Panc1 (cell line): ENCODE measurements at regions not wholly inside any gene's neighbourhood (a gene's known extent, or its start where the extent isn't known, plus 50 kb on each side); places are given as distances from the start of the nearest gene placed in this dataset.

ENCODE experiments used
- POLR2AphosphoS5 ChIP-seq: IDR thresholded peaks from 2 replicates; pipeline ENCODE4 v1.6.1; 2012; ENCODE audit warnings: mild to moderate bottlenecking, low read depth, low read length, moderate library complexity
- SIN3A ChIP-seq: IDR thresholded peaks from 2 replicates; pipeline ENCODE4 v1.6.1; 2012; ENCODE audit warnings: low read depth, mild to moderate bottlenecking, low read length, moderate library complexity, borderline replicate concordance; ENCODE audit not compliant: insufficient read depth
- TCF7L2 ChIP-seq: IDR thresholded peaks from 2 replicates; pipeline ENCODE4 v1.6.1; 2011; ENCODE audit warnings: mild to moderate bottlenecking, low read depth, low read length, inconsistent platforms
- TF ChIP-seq, protein P1 (sequence below): fragments of 450-650 bp; IDR thresholded peaks from 2 replicates; pipeline ENCODE4 v1.5.1; 2017; ENCODE audit warnings: mild to moderate bottlenecking
- TF ChIP-seq, protein P2 (sequence below), 2 experiments: IDR thresholded peaks; 2 replicates each; pipeline ENCODE4 v1.6.1; 2011 to 2012; ENCODE audit warnings: low read depth in 2 of 2, control low read depth in 1 of 2, low read length in 1 of 2, mild to moderate bottlenecking in 1 of 2, moderate library complexity in 1 of 2; ENCODE audit not compliant: insufficient read depth in 1 of 2

DNA sequence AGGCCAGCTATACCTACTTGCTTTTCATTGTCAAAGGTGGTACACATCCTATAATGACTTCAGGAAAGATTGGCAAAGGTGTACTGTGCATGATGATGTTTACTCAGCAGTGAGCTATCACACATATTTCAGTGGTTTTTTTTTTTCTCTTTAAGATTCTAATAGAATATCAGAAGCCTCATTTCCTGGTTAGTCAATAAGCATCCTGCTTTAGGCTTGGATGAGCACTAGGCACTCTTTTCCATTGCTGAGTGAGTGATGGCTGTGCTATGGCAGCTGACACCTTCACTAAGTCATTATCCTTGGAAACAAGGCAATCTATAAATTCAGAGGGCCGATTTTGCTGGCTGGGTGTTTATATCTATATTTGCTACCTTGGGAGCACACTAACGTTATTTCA, 161.1 kb upstream of the RASSF8 start:
- TF ChIP-seq, protein P1, sequence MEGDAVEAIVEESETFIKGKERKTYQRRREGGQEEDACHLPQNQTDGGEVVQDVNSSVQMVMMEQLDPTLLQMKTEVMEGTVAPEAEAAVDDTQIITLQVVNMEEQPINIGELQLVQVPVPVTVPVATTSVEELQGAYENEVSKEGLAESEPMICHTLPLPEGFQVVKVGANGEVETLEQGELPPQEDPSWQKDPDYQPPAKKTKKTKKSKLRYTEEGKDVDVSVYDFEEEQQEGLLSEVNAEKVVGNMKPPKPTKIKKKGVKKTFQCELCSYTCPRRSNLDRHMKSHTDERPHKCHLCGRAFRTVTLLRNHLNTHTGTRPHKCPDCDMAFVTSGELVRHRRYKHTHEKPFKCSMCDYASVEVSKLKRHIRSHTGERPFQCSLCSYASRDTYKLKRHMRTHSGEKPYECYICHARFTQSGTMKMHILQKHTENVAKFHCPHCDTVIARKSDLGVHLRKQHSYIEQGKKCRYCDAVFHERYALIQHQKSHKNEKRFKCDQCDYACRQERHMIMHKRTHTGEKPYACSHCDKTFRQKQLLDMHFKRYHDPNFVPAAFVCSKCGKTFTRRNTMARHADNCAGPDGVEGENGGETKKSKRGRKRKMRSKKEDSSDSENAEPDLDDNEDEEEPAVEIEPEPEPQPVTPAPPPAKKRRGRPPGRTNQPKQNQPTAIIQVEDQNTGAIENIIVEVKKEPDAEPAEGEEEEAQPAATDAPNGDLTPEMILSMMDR: no peak
- TF ChIP-seq POLR2AphosphoS5 (no peak), TCF7L2 (no peak), SIN3A (no peak)
- TF ChIP-seq, protein P2, sequence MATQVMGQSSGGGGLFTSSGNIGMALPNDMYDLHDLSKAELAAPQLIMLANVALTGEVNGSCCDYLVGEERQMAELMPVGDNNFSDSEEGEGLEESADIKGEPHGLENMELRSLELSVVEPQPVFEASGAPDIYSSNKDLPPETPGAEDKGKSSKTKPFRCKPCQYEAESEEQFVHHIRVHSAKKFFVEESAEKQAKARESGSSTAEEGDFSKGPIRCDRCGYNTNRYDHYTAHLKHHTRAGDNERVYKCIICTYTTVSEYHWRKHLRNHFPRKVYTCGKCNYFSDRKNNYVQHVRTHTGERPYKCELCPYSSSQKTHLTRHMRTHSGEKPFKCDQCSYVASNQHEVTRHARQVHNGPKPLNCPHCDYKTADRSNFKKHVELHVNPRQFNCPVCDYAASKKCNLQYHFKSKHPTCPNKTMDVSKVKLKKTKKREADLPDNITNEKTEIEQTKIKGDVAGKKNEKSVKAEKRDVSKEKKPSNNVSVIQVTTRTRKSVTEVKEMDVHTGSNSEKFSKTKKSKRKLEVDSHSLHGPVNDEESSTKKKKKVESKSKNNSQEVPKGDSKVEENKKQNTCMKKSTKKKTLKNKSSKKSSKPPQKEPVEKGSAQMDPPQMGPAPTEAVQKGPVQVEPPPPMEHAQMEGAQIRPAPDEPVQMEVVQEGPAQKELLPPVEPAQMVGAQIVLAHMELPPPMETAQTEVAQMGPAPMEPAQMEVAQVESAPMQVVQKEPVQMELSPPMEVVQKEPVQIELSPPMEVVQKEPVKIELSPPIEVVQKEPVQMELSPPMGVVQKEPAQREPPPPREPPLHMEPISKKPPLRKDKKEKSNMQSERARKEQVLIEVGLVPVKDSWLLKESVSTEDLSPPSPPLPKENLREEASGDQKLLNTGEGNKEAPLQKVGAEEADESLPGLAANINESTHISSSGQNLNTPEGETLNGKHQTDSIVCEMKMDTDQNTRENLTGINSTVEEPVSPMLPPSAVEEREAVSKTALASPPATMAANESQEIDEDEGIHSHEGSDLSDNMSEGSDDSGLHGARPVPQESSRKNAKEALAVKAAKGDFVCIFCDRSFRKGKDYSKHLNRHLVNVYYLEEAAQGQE (IDR thresholded peaks at IDR 0.05; ENCODE audit: insufficient read depth in 1 of 2, low read depth in 2 of 2, low read length in 1 of 2): no peak
